H1 (cell line): ENCODE measurements at regions not wholly inside any gene's neighbourhood (a gene's known extent, or its start where the extent isn't known, plus 50 kb on each side); places are given as distances from the start of the nearest gene placed in this dataset.

Source experiments
- CTCF ChIA-PET: fragments of 300-600 bp; sonication (Branson Sonifier 250); formaldehyde crosslinking; loops from one replicate; lab custom pipeline; 2021; ENCODE audit not compliant: partially characterized antibody; lab: Charles Lee
- POLR2A ChIA-PET: fragments of 300-600 bp; sonication (Branson Sonifier 250); formaldehyde crosslinking; loops from one replicate; lab custom pipeline; 2021; ENCODE audit warnings: inconsistent platforms; ENCODE audit not compliant: partially characterized antibody; lab: Charles Lee
- DNase-seq, 2 experiments: peaks; one replicate each; pipeline versions ENCODE4 v3.0.0 to v3.0.0-alpha.2; 2010 to 2022; ENCODE audit warnings: low spot score in 2 of 2, low read depth in 1 of 2, mixed read lengths in 1 of 2
- FAIRE-seq: peaks from 2 replicates; lab custom pipeline; 2011; peaks lifted over from hg19 to GRCh38; lab: Jason Lieb, UNC
- H2AFZ ChIP-seq: 2 replicates; pipeline ENCODE4 v1.8.1; 2012; ENCODE audit warnings: low read length, inconsistent platforms
- H2AK5ac ChIP-seq: 2 replicates; pipeline ENCODE4 v1.6.1; 2013; ENCODE audit warnings: low read depth, low read length
- H2BK120ac ChIP-seq: replicated peaks from 2 replicates; pipeline ENCODE3; 2013; ENCODE audit warnings: low read depth, low read length, inconsistent platforms
- H2BK12ac ChIP-seq: 2 replicates; pipeline ENCODE4 v1.6.1; 2013; ENCODE audit warnings: low read depth, low read length
- H2BK15ac ChIP-seq: 2 replicates; pipeline ENCODE4 v1.6.1; 2013; ENCODE audit warnings: low read length
- H2BK20ac ChIP-seq: 2 replicates; pipeline ENCODE4 v1.6.1; 2013; ENCODE audit warnings: low read length
- H2BK5ac ChIP-seq: 2 replicates; pipeline ENCODE4 v1.6.1; 2013; ENCODE audit warnings: low read depth, low read length
- H3K14ac ChIP-seq: 2 replicates; pipeline ENCODE4 v1.6.1; 2013; ENCODE audit warnings: inconsistent platforms; ENCODE audit not compliant: insufficient read length
- H3K18ac ChIP-seq: 2 replicates; pipeline ENCODE4 v1.6.1; 2013; ENCODE audit warnings: low read length; ENCODE audit errors: extremely low read depth
- H3K23ac ChIP-seq: 2 replicates; pipeline ENCODE4 v1.6.1; 2013; ENCODE audit warnings: inconsistent platforms; ENCODE audit not compliant: insufficient read length
- H3K23me2 ChIP-seq: 2 replicates; pipeline ENCODE4 v1.6.1; 2013; ENCODE audit warnings: low read depth, low read length
- H3K27ac ChIP-seq: 2 replicates; pipeline ENCODE4 v1.6.1; 2011; ENCODE audit warnings: low read depth, low read length, inconsistent platforms
- H3K27me3 ChIP-seq, 4 experiments: replicated peaks in 1 of 4; 1 replicate in 1 of 4; 2 replicates in 3 of 4; pipeline versions ENCODE4 v1.6.1 to v1.8.1; 2011 to 2013; ENCODE audit warnings: low read length in 3 of 4, mild to moderate bottlenecking in 3 of 4, inconsistent platforms in 2 of 4, mixed read lengths in 2 of 4, moderate library complexity in 1 of 4; ENCODE audit not compliant: control insufficient read depth in 3 of 4, insufficient read depth in 3 of 4; ENCODE audit errors: extremely low read depth in 1 of 4
- H3K36me3 ChIP-seq, 4 experiments: 2 replicates each; pipeline versions ENCODE4 v1.6.1 to v1.8.1; 2011 to 2013; ENCODE audit warnings: mild to moderate bottlenecking in 4 of 4, low read length in 3 of 4, moderate library complexity in 2 of 4, control low read depth in 1 of 4, inconsistent platforms in 1 of 4; ENCODE audit not compliant: insufficient read depth in 4 of 4, control insufficient read depth in 2 of 4
- H3K4ac ChIP-seq: replicated peaks from 2 replicates; pipeline ENCODE3; 2013; ENCODE audit warnings: low read length, low read depth, mixed read lengths, inconsistent platforms; ENCODE audit not compliant: insufficient read length
- H3K4me1 ChIP-seq, 4 experiments: replicated peaks in 1 of 4; 1 replicate in 1 of 4; 2 replicates in 3 of 4; pipeline versions ENCODE4 v1.6.1 to v1.8.1; 2011 to 2013; ENCODE audit warnings: low read length in 3 of 4, inconsistent platforms in 2 of 4, mixed read lengths in 1 of 4; ENCODE audit not compliant: insufficient read depth in 4 of 4, control insufficient read depth in 3 of 4
- H3K4me2 ChIP-seq, 2 experiments: 2 replicates each; pipeline versions ENCODE4 v1.6.1 to v1.8.1; 2011 to 2013; ENCODE audit warnings: low read depth in 2 of 2, low read length in 2 of 2, control low read depth in 1 of 2, inconsistent platforms in 1 of 2, mild to moderate bottlenecking in 1 of 2; ENCODE audit not compliant: insufficient read depth in 1 of 2
- H3K4me3 ChIP-seq, 4 experiments: fragments of 200-600, 300-600 bp in 1 of 4; sonication (generic), shearing (Covaris generic), sonication (Bioruptor Twin) in 1 of 4; 2 replicates each; pipeline versions ENCODE4 v1.5.1 to v1.8.1; 2011 to 2016; ENCODE audit warnings: low read length in 4 of 4, low read depth in 3 of 4, control low read depth in 2 of 4, inconsistent platforms in 2 of 4, mild to moderate bottlenecking in 2 of 4, mixed read lengths in 1 of 4, moderate library complexity in 1 of 4; ENCODE audit not compliant: insufficient read depth in 2 of 4; ENCODE audit errors: extremely low read depth in 1 of 4
- H3K56ac ChIP-seq: replicated peaks from 2 replicates; pipeline ENCODE3; 2013; ENCODE audit warnings: low read depth, mild to moderate bottlenecking, mixed read lengths, low read length, inconsistent platforms; ENCODE audit not compliant: insufficient read length
- H3K79me1 ChIP-seq: 2 replicates; pipeline ENCODE4 v1.6.1; 2013; ENCODE audit warnings: low read depth, low read length, control low read depth
- H3K79me2 ChIP-seq, 2 experiments: 2 replicates each; pipeline versions ENCODE4 v1.6.1 to v1.8.1; 2012 to 2013; ENCODE audit warnings: low read length in 2 of 2, mild to moderate bottlenecking in 2 of 2, inconsistent platforms in 1 of 2; ENCODE audit not compliant: insufficient read depth in 2 of 2, control insufficient read depth in 1 of 2
- H3K9ac ChIP-seq, 4 experiments: replicated peaks in 1 of 4; 1 replicate in 1 of 4; 2 replicates in 3 of 4; pipeline versions ENCODE4 v1.6.1 to v1.8.1; 2011 to 2013; ENCODE audit warnings: low read depth in 3 of 4, low read length in 3 of 4, control low read depth in 2 of 4, mild to moderate bottlenecking in 2 of 4, moderate library complexity in 2 of 4, inconsistent platforms in 1 of 4; ENCODE audit errors: extremely low read depth in 1 of 4
- H3K9me3 ChIP-seq, 2 experiments: 2 replicates each; pipeline versions ENCODE4 v1.6.1 to v1.8.1; 2012 to 2013; ENCODE audit warnings: mild to moderate bottlenecking in 2 of 2, moderate library complexity in 2 of 2, control low read depth in 1 of 2, inconsistent platforms in 1 of 2, low read depth in 1 of 2, low read length in 1 of 2, mixed read lengths in 1 of 2; ENCODE audit not compliant: insufficient read depth in 2 of 2
- H4K20me1 ChIP-seq, 2 experiments: replicated peaks in 1 of 2; 2 replicates each; pipeline versions ENCODE3 to v1.8.1; 2011 to 2013; ENCODE audit warnings: inconsistent platforms in 2 of 2, low read length in 2 of 2, mild to moderate bottlenecking in 1 of 2; ENCODE audit not compliant: insufficient read depth in 2 of 2, control insufficient read depth in 1 of 2
- H4K5ac ChIP-seq: 2 replicates; pipeline ENCODE4 v1.6.1; 2013; ENCODE audit warnings: low read length, low read depth, mixed read lengths, inconsistent platforms; ENCODE audit not compliant: insufficient read length
- H4K8ac ChIP-seq: 2 replicates; pipeline ENCODE4 v1.8.0; 2013; ENCODE audit warnings: mild to moderate bottlenecking, moderate library complexity, low read length, inconsistent platforms; ENCODE audit not compliant: insufficient read depth; ENCODE audit errors: extremely low read depth
- H4K91ac ChIP-seq: replicated peaks from 2 replicates; pipeline ENCODE3; 2013; ENCODE audit warnings: low read length, mixed read lengths, inconsistent platforms; ENCODE audit not compliant: insufficient read length
- CTBP2 ChIP-seq: IDR thresholded peaks from 2 replicates; pipeline ENCODE4 v1.7.0; 2011; ENCODE audit warnings: borderline replicate concordance, mild to moderate bottlenecking, moderate library complexity, mixed read lengths, low read length; ENCODE audit not compliant: insufficient read depth, insufficient read length
- EZH2 ChIP-seq: fragments of 200-600 bp; sonication (generic); IDR thresholded peaks from 2 replicates; pipeline ENCODE4 v1.7.1; 2012; ENCODE audit warnings: low read depth, mild to moderate bottlenecking, moderate library complexity, low read length, inconsistent platforms; ENCODE audit not compliant: severe bottlenecking
- FOSL1 ChIP-seq: IDR thresholded peaks from 2 replicates; pipeline ENCODE4 v1.6.1; 2011; ENCODE audit warnings: mild to moderate bottlenecking, low read depth, low read length, moderate library complexity; ENCODE audit not compliant: insufficient read depth
- HDAC2 ChIP-seq, 2 experiments: fragments of 300-600 bp in 1 of 2; sonication (generic) in 1 of 2; IDR thresholded peaks; 2 replicates each; pipeline ENCODE4 v1.6.1; 2011 to 2012; ENCODE audit warnings: low read depth in 2 of 2, low read length in 2 of 2, mild to moderate bottlenecking in 2 of 2, moderate library complexity in 2 of 2, borderline replicate concordance in 1 of 2, inconsistent platforms in 1 of 2
- KDM4A ChIP-seq: IDR thresholded peaks from one replicate; pipeline ENCODE4 v1.7.1; 2012; ENCODE audit warnings: low read depth, mild to moderate bottlenecking, moderate library complexity, low read length, inconsistent platforms; ENCODE audit not compliant: severe bottlenecking
- PHF8 ChIP-seq: fragments of 200-600 bp; sonication (generic); conservative IDR thresholded peaks from 2 replicates; pipeline ENCODE4 v1.7.1; 2012; ENCODE audit warnings: low read depth, mild to moderate bottlenecking, inconsistent platforms, low read length, moderate library complexity
- POU5F1 ChIP-seq: IDR thresholded peaks from 2 replicates; pipeline ENCODE4 v1.6.1; 2011; ENCODE audit warnings: low read depth, mild to moderate bottlenecking, low read length, moderate library complexity
- RBBP5 ChIP-seq: IDR thresholded peaks from 2 replicates; pipeline ENCODE4 v1.7.1; 2012; ENCODE audit warnings: low read depth, mild to moderate bottlenecking, inconsistent platforms, low read length, moderate library complexity, borderline replicate concordance
- SIN3A ChIP-seq, 2 experiments: IDR thresholded peaks in 1 of 2; conservative IDR thresholded peaks in 1 of 2; 2 replicates each; pipeline ENCODE4 v1.6.1; 2011 to 2012; ENCODE audit warnings: low read length in 2 of 2, improper control_type of control experiment in 1 of 2, low read depth in 1 of 2, mild to moderate bottlenecking in 1 of 2
- SP1 ChIP-seq: IDR thresholded peaks from 2 replicates; pipeline ENCODE4 v1.6.1; 2011; ENCODE audit warnings: low read depth, low read length
- TBP ChIP-seq: IDR thresholded peaks from 2 replicates; pipeline ENCODE4 v1.6.1; 2011; ENCODE audit warnings: low read depth, low read length, improper control_type of control experiment
- WGBS, 2 experiments: shearing (Covaris generic) in 1 of 2; methylation state at CpG; one replicate each; pipeline versions ENCODE4 v1.1.6 to v1.1.7; 2013 to 2015; ENCODE audit warnings: low lambda C conversion rate in 2 of 2, mixed read lengths in 2 of 2, inconsistent platforms in 1 of 2, low coverage in 1 of 2, missing lambda C conversion rate in 1 of 2; ENCODE audit not compliant: insufficient replicate concordance in 2 of 2, insufficient coverage in 1 of 2, insufficient read length in 1 of 2; ENCODE audit errors: extremely low coverage in 1 of 2, missing lambda C conversion rate in 1 of 2; 5-methylcytosine and 5-hydroxymethylcytosine counted together

GRCh38 chr5:71838286-71838685 lies 119.2 kb downstream of the CARTPT start:
- Histone ChIP-seq H3K56ac (no peak overlapping the region), H3K23ac (no peak overlapping the region), H3K4me1 (no peaks in the 10 kb centered on the region), H2BK12ac (no peak overlapping the region), H3K9me3 (no peaks in the 10 kb centered on the region; a peak in 1 of 4 replicates), H3K4me2 (no peak overlapping the region), H2BK20ac (no peak overlapping the region), H2BK15ac (no peak overlapping the region), H2AFZ (0 out of 2 replicates have a peak overlapping the region, but pooled peaks have one; percentile 14), H3K4ac (no peak overlapping the region), H3K27me3 (peaks cover 0 to 1% (median 0%) of the 10 kb centered on the region in 4 experiments; a peak in 2 of 7 replicates), H3K23me2 (no peaks in the 10 kb centered on the region), H4K20me1 (no peaks in the 10 kb centered on the region), H3K18ac (no peak overlapping the region), H3K79me2 (no peaks in the 10 kb centered on the region), H3K27ac (no peak overlapping the region), H3K36me3 (no peaks in the 10 kb centered on the region), H2BK120ac (no peak overlapping the region), H3K4me3 (no peak overlapping the region), H2BK5ac (no peak overlapping the region), H3K14ac (no peak overlapping the region), H4K8ac (no peak overlapping the region), H3K79me1 (no peaks in the 10 kb centered on the region), H4K91ac (no peak overlapping the region), H3K9ac (no peak overlapping the region), H2AK5ac (no peak overlapping the region), H4K5ac (no peak overlapping the region)
- POLR2A ChIA-PET, result no interaction called here
- FAIRE-seq (no peak), DNase-seq (no peak)
- 71% methylated on average over 4 of the region's 4 CpGs; no CpG with 5 or more reads in 1 of the 2 experiments for WGBS, 2 experiments
- CTCF ChIA-PET, result interaction anchor here (1.0 to 2.6 kb wide), 5 partner anchors 17 to 180 kb away, joined by 3 to 10 read pairs (median 5); no protein-coding TSS in a partner anchor
- TF ChIP-seq SIN3A (conservative IDR thresholded peaks at IDR 0.05 in 1 of 2, IDR thresholded peaks at IDR 0.05 in 1 of 2; ENCODE audit: low read depth in 1 of 2, low read length in 2 of 2) (no peak), FOSL1 (no peak), KDM4A (no peak), CTBP2 (no peak), POU5F1 (no peak), SP1 (no peak), RBBP5 (no peak), PHF8 (no peak), TBP (no peak), EZH2 (no peak), HDAC2 (IDR thresholded peaks at IDR 0.05; ENCODE audit: borderline replicate concordance in 1 of 2, low read depth in 2 of 2, low read length in 2 of 2) (no peak)
